ENCODE measurements at regions not wholly inside any gene's neighbourhood (a gene's known extent, or its start where the extent isn't known, plus 50 kb on each side); places are given as distances from the start of the nearest gene placed in this dataset.

DNA sequence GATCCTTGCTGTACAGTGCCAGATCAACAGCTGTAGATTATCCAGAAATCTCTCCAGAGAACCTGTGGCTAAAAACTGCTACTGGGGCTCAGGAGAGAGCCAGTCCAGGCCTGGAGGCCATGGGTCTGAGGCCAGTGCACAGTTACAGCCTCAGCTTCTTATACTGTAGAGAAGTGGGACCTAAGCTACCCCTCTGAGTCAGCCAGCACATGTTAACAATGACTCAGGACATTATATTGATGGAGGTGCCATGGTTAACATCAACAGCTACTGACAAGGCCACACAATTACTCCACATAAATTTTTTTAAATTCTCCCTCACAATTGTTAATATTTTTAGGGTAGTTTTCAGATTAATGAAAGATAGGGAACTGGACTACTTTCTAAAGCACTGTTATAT, 138.5 kb downstream of the RBM26 start:
- DNase-seq (ENCODE audit: low read depth in 4 of 4, low spot score in 3 of 4), result no peak

DNA sequence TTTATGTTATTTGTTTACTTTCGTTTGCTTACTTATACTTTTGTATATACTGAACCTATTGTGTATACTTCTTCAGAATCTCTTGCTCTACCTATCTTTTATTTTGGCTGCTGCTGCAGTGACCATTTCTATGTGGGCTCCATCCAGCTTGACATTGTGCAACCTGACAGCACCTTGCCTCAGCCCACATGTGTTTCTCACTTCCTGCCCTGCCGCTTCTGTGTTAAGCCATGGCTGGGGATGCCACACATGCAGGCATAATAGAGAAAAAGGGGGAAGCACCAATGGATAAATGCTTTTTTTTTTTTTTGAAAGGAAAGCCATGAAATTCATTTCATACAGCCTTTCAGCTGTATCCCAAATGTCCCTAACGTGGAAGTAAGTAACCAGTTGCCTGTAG, 147.6 kb downstream of the RBM26 start:
- no peak for DNase-seq (ENCODE audit: low read depth in 4 of 4, low spot score in 3 of 4)

DNA sequence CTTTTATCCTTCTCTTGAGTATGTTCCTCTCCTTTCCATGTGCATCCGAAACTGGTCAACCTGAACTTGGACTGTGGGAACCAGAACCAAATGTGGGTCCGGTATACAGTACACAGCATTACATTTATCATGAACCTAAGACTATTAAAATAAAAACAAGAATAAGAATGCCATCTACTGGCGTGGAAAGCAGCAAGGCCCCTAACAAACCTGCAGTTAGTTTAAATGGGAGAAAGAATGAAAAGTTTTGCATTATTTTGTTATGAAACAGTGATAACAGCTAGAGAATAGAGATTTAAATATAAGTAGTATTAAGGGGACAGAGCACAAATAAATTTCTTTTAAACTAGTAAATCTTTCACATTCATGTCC, 159.5 kb downstream of the RBM26 start:
- no peak for DNase-seq (ENCODE audit: low read depth in 4 of 4, low spot score in 3 of 4)

DNA sequence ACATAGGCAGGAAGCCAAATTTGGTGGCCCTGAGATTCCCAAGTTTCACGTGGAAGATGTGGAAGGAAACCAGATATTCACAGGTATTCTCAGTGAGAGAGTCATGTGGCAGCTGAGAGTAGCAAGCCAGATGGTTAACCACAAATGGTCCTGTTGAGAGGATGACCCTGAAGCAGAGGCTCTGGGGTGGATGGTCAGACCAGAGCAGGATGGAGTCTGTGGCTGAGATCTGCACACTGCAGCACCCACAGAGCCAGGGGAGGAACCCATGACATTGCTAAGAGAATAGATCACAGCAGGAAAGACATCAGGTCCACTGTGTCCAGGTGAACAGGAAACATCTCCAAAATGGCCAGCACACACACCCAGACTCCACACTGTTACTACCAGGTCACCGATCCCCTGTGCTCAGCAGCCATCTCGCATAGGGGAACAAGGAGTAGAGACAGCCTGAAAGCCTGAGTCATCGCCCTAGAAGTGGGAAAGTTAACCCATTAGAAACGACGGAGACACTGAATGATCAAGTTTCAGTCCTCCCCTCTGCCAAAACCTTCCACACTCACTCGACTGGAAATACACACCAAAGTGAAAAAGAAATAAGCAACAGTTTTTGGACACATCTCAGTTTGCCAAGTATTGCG, 160.0 kb downstream of the RBM26 start:
- no peak for DNase-seq (ENCODE audit: low read depth in 4 of 4, low spot score in 3 of 4)

DNA sequence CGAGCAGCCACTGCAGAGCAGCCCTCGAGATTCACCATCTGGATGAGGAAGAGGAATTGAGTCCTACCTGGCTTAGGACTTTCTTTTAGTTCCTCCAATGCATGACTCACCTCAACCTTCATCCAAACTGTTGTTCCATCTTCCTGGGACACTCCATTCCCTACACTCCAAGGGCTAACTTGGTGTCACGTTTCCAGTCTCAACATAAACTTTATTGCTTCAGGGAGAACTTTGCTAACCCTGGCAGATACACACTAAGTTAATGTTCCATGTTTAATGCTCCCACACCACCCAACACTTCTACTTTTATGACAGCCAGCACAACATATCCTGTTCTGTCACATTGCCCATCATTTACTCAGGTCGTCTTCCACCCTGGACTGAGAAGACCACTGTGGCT, 164.4 kb downstream of the RBM26 start:
- no peak for DNase-seq (ENCODE audit: low read depth in 4 of 4, low spot score in 3 of 4)

DNA sequence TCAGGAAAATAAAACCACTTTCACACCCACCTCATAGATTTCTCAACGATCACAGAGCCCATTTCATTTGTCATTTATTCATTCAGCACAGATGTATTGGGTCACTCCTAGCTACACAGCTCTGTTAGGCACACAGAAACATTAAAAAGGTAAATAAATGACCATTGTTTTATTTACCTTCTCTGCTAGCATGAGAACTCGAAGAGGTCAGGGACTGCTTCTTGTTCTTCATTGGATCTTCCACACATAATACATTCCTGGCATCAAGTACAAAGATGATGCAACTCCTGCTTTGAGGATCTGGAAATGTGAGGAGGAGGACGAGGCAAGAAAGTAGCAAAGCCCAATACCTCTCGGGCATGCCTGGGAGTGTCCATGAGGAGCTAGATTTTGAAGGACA, 168.1 kb downstream of the RBM26 start:
- DNase-seq (ENCODE audit: low read depth in 4 of 4, low spot score in 3 of 4), result no peak

DNA sequence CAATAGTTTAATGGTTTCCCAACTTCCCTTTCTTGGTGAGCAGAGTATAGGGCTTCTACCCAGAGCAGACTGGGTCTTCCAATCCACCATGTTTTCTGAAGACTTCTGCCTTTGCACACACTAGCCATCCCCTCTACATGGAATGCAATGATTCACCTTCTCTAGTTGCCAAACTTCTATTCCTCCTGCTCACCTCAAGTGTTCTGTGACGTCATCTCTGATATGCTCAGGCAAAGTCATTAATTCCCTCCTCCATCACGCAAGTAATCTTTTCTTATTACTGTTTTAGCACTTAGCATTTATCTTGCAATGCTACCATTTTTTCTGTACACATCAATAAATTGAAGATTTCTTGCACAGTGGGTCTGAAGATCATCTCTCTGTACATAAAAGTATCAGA, 174.2 kb downstream of the RBM26 start:
- DNase-seq (ENCODE audit: low read depth in 4 of 4, low spot score in 3 of 4), result no peak

DNA sequence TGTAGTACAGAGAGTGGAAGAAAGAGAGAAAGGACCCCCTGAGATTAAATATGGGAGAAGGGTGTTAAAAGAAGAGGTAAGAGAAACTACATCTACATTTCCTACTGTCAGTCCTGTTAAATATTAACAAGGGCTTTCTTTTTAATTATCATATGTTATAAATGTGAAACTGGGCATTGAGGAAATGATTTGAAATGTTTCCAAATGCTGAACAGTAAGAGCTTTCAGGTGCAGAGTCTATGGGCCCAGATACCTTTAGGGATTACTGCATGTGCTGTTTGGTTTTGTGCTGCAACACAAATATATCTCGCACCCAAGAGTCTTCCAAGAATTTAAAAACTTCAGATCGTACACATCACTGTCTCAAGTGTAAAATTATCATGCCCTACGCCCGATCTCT, 176.3 kb downstream of the RBM26 start:
- no peak for DNase-seq (ENCODE audit: low read depth in 4 of 4, low spot score in 3 of 4)

DNA sequence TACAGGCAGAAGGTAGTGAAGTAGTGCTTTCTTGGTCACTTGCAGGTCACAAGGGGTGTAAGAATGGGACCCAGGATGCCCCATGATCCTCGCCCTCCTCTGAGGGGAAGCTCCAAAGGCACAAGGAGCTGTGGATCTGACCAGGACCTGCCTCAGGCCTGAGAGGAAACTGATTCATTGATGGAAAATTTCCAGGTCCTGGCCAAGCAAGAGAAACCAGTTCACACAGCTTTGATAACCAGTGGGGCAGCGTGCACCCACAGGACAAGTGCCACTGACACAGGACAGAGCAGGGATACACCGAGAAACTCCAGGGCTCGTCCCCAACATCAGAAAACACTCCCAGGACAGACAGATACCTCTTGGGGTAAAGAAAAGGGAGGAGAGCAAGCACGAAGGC, 177.1 kb downstream of the RBM26 start:
- no peak for DNase-seq (ENCODE audit: low read depth in 4 of 4, low spot score in 3 of 4)

DNA sequence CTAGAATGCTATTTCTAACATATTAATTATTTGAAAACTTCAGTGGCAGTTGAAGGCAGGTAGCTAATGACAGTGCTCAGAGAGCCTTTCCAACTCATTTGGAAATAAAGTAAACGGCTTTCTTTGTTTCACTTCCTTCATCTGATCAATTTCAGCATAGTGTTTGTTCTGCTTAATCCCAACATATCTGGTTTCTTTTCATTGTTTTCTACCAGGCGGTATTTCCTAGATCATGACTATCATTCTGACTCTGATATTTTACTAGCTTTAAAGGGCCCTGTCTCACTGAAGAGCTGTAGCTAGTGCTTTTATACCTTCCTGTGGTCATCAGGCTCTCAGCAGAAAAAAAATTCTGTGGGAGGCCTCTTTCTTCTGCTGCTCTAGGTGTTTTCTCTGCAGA, 178.6 kb downstream of the RBM26 start:
- DNase-seq (ENCODE audit: low read depth in 4 of 4, low spot score in 3 of 4), result no peak

DNA sequence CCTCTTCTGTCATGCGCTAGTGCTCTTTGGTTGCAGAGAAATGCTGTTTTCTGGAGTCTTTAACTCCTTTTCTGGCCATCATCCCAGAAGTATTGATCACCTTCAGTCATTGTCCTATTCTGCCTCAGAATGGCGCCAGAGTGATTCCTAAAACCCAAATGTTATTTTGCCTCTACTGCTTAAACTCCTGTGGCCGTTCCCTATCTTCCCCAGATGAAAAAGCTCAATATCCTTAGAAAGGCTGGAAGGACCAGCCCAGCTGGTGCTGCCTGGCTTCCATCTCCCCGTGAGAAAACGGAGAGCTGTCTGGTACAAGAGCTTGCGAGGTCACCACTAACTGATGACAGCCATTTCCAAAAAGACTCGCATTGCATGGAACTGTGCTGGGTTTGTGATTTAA, 179.1 kb downstream of the RBM26 start:
- no peak for DNase-seq (ENCODE audit: low read depth in 4 of 4, low spot score in 3 of 4)

DNA sequence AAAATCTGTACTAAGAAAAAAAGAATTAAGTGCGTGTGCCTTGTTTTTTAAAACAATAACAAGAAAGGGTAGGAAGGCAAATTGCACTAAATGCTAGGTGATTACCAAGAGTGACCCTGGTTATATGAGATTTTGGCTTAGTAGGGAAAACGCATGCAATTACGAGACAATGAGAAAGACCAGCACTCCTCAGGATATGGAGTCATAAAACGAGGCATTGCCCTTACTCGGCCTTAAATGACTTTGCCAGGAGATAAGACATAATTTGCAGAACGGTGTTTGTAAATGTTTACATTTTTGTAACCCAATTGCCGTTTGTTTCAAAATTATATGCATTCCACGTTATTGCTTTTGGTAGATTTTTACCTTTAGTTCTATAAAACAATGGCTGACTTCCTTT, 179.8 kb downstream of the RBM26 start:
- DNase-seq (ENCODE audit: low read depth in 4 of 4, low spot score in 3 of 4), result no peak

DNA sequence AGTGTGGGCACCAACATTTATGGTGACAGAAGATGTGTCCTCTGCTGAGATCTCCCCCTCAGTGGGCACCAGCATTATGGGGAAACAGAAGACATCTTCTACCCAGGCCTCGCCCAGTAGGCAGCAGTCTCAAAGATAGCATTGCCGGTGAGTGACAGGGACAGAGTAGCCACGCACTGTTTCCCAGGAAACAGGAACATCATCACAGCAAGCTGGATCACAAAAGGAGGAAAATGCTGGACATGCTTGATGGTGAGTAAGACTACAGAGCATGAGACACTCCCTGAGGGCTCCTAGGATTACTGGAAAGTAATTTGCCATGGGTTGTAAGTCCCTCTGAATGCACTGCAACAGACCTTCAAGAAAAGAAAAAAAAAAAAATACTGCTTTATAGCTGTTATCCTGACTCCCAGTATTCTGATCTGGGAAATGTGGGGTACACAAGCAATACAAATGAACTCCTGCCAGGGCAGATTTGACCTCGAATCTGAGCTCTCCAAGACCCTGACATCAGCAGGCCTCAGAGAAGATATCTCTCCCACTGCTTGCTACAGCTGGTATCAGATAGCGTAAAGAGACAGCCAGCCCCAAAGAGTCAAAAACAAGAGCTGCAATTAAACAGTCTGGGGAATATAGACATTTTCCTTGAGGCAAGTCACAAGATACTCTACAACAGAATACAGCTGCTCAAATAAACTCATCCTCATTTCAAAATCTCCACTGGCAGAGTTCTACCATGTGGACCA, 180.4 kb downstream of the RBM26 start:
- no peak for DNase-seq (ENCODE audit: low read depth in 4 of 4, low spot score in 3 of 4)

DNA sequence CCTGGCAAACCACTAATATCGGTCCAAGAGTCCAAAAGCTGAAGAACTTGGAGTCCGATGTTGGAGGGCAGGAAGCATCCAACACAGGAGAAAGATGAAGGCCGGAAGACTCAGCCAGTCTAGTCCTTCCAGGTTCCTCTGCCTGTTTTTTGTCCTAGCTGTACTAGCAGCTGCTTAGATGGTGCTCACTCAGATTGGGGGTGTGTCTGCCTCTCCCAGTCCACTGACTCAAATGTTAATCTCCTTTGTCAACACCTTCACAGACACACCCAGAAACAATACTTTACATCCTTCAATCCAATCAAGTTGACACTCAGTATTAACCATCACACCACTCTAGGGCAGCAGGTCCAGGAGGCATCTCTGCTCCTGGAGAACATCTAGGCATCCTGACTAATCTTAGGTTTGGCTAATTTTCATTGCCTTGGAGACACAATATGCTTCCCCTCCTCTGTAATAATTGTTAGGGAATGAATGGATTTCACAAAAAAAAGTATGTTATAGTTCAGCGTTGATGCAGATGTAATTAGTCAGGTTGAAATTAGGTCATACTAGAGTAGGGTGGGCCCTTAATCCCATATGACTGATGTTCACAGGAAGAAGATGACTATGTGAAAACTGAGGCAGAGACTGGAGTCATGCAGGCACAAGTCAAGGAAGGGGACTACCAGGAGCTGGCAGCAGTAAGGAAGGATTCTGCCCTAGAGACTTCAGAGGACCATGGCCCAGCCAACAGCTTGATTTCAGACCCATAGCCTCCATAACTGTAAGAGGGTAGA, 183.4 kb downstream of the RBM26 start:
- DNase-seq (ENCODE audit: low read depth in 4 of 4, low spot score in 3 of 4), result no peak

DNA sequence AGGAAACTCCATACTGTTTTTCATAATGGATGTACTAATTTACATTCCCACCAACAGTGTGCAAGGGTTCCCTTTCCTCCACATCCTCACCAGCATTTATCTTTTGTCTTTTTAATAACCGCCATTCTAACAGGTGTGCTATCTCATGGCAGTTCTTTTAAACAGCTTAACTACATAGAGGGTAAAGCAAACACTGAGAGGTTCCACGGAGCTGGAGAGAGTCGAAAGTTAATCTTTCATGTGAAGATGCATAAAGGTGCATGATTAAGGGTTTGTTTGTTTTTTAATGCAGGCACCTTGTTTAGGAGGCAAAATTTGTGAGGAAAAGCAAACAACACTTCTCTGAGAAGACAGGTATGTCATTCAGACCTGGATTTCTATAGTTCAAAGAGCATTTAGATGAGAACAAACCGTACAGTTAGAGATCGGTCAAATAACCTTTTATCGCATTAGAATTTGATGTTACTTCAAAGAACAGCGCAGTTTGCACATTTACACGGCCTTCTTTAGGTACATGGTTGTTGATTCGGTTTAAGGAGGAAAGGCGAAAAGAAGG, 193.9 kb downstream of the RBM26 start:
- DNase-seq (ENCODE audit: low read depth in 4 of 4, low spot score in 3 of 4), result no peak

DNA sequence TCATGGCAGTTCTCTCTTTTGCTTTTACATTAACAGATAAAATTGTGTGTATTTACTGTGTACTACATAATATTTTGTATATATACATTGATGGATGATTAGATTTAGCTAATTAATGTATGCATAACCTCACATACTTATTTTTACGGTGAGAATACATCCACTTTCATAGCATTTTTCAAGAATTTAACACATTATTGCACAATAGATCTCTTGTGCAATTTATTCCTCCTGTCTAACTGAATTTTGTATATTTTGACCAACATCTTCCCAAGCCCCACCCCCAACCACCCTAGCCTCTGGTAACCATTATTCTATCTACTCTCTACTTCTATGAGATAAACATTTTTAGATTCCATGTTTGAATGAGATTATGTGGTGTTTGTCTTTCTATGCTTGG, 194.7 kb downstream of the RBM26 start:
- DNase-seq (ENCODE audit: low read depth in 4 of 4, low spot score in 3 of 4), result no peak

DNA sequence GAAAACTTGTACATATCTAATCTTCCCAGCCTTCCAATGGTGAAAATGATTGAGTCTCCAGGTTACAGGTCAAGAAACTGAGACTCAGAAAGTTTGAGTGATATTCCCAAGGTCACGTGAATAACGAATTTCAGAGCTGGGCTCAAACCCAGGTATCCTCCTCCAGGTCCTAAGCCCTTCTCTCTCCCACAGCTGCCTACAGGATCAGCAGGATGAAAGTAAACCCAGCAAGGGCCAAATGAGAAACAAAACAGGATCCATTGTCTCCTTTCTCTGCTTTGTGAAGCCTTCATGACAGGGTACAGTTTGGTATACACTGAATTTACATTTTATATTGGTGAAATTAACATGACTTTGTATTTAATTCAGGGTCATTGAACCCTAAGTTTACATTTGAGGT, 208.1 kb downstream of the RBM26 start:
- no peak for DNase-seq (ENCODE audit: low read depth in 4 of 4, low spot score in 3 of 4)

DNA sequence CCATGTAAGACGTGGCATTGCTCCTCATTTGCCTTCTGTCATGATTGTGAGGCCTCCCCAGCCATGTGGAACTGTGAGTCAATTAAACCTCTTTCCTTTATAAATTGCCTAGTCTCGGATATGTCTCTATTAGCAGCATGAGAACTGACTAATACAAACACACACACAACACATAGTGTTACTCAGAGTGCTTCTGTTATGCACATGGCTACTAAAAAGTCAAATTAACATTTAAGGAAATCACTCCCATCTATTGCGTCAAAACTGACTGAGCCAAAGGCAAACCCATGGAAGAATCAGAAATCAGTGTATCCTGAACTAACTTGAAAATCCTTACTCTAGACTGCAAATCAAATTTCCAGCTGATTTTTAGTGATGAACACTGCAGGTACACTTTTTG, 209.2 kb downstream of the RBM26 start:
- DNase-seq (ENCODE audit: low read depth in 4 of 4, low spot score in 3 of 4), result no peak

DNA sequence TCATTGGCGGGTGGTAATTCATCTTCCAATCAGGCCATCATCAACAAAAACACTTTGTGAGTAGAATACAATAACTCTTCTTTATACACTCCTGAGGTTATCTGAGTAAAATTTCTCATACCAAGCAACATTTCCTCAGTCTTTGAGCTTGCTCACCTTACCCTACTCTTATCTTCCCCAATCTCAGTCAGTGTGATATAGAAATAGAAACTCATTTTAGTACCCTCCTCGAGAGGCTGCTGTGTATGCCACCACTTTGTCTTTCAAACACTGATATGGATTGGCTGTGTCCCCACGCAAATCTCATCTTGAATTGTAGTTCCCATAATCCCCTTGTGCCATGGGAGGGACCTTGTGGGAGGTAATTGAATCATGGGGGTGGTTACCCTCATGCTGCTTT, 209.7 kb downstream of the RBM26 start:
- DNase-seq (ENCODE audit: low read depth in 4 of 4, low spot score in 3 of 4), result no peak

DNA sequence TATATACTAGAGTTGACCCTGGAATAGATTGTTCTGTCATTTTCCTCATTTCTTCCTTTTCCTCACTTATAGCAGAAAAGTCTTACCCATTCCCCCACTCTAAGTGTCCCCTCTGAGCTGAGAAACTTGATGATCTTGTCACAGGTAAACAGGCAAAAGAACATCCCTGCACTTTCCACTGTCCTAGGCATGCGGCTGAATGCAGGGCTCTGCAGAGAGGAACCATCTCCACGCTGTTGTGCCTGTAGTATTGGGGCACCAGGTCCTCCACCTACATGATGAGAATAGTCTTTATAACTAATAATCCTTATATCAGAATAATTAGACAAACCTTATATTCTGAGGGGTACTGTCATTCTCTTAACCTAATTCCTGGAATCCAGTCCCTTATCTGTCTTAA, 211.3 kb downstream of the RBM26 start:
- no peak for DNase-seq (ENCODE audit: low read depth in 4 of 4, low spot score in 3 of 4)

DNA sequence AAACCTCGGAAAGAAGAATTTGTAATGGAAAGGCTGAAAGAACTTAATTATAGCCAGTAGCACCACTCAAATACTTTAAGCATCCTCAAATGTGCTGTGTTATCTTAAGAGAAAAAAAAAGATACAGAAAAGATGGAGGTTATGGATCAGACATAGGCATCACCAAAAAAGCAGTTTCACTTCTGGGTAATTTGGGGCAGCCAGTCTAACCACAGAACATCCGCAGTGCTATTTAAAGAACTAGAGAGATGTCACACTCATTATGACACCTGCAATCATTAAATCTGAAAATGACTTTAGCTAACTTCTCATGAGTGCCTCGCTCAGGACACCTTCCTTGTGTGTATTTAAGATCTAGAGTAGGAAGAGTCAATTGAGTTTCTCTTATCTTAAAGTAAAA, 211.8 kb downstream of the RBM26 start:
- no peak for DNase-seq (ENCODE audit: low read depth in 4 of 4, low spot score in 3 of 4)

DNA sequence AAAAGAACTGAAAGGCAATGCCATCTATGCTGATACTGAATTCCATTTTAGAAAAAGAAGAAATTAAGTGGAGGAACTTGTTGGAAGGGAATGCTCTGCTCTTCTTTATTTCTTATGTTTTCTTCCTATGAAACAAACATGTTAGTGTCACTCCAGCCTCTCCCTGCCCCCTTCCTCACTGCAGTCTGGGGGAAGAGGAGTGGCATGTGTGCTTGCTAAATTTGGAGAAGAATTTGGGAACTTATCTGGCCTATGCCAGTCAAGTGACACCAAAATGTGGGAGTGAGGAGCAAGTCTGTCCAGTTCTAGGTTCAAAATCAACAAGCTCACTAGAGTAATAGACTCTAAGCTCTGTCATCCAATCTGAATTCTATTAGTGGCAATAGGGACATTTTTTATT, 214.6 kb downstream of the RBM26 start:
- DNase-seq (ENCODE audit: low read depth in 4 of 4, low spot score in 3 of 4), result no peak
